ENCODE measurements at regions not wholly inside any gene's neighbourhood (a gene's known extent, or its start where the extent isn't known, plus 50 kb on each side); places are given as distances from the start of the nearest gene placed in this dataset.

DNA sequence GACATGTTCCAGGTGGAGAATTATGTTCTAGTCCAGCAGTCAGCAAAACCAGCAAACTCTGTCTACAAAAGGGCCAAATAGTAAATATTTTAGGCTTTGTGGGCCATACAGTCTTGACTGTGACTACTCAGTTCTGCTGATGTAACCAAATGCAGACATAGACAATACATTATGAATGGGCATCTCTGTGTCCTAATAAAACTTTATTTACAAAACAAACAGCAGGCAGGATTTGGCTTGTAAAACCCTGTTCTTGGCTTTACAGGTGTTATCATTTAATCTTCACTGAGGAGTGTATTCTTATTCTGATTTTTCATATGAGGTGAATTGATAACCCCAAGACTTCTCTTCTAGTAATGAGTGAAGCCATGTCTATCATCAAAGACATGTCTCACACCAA, 278.6 kb downstream of the DUSP6 start:
- H2BK5ac ChIP-seq (ENCODE audit: low read length): no peak overlapping the region
- no peak for DNase-seq (ENCODE audit: low spot score)
- H3K79me1 ChIP-seq (ENCODE audit: low read depth, low read length): no peaks in the 10 kb centered on the region
- H3K36me3 ChIP-seq (replicated peaks in 1 of 2; ENCODE audit: control insufficient read depth in 2 of 2, insufficient read depth in 2 of 2, low read length in 2 of 2): no peaks in the 10 kb centered on the region
- H3K27me3 ChIP-seq (ENCODE audit: control insufficient read depth in 3 of 3, insufficient read depth in 3 of 3, low read depth in 1 of 3, low read length in 3 of 3): no peaks in the 10 kb centered on the region
- H3K14ac ChIP-seq (ENCODE audit: low read length): no peak overlapping the region
- no peak overlapping the region for H3K18ac ChIP-seq (ENCODE audit: low read length)
- H3K27ac ChIP-seq (replicated peaks; ENCODE audit: low read length): no peak overlapping the region
- no peak overlapping the region for H2BK15ac ChIP-seq (ENCODE audit: low read length)
- no peak overlapping the region for H3K23ac ChIP-seq (ENCODE audit: low read depth, low read length, poor library complexity)
- H3K9me3 ChIP-seq (replicated peaks in 1 of 2; ENCODE audit: control insufficient read depth in 2 of 2, insufficient read depth in 1 of 2, low read depth in 1 of 2, low read length in 2 of 2): no peaks in the 10 kb centered on the region
- peaks cover 0 to 4% of the 10 kb centered on the region in 2 donors for H3K4me1 ChIP-seq (ENCODE audit: control insufficient read depth in 2 of 2, insufficient read depth in 1 of 2, low read depth in 1 of 2, low read length in 2 of 2)
- no peak overlapping the region for H3K9ac ChIP-seq (ENCODE audit: low read depth, low read length, poor library complexity)
- no peak overlapping the region for H2AK5ac ChIP-seq (ENCODE audit: low read depth, low read length)
- H4K8ac ChIP-seq (ENCODE audit: low read depth, low read length): no peak overlapping the region
- H2BK12ac ChIP-seq (ENCODE audit: low read length): no peak overlapping the region
- H3K4me3 ChIP-seq (ENCODE audit: low read length in 2 of 2): no peak overlapping the region
- no peak overlapping the region for H2BK120ac ChIP-seq (ENCODE audit: low read depth, low read length)
- no peak overlapping the region for H2AFZ ChIP-seq (ENCODE audit: low read length)
- H3K4ac ChIP-seq (ENCODE audit: low read length): no peak overlapping the region
- H3K4me2 ChIP-seq (ENCODE audit: insufficient read depth, low read length, poor library complexity, severe bottlenecking): no peak overlapping the region
- no peak overlapping the region for H4K91ac ChIP-seq (ENCODE audit: low read depth, low read length, poor library complexity)

DNA sequence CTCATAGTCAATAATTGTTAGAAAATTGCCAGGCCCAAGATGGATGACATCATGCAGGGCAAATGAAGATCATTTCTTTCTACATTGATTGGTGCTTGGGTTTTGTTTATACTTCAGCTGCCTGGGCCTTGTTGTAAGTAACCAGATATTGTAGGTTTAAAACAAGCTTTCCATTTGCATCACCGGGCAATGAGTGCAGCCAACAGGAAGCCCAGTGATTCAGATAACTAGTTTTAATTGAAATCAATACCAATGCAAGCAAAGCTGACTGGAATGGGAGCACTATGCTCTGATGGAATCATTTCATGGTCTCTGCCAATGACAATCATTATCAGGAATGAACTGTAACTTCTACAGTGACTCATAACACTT, 279.3 kb downstream of the DUSP6 start:
- H4K8ac ChIP-seq (ENCODE audit: low read depth, low read length): no peak overlapping the region
- H3K27me3 ChIP-seq (ENCODE audit: control insufficient read depth in 3 of 3, insufficient read depth in 3 of 3, low read depth in 1 of 3, low read length in 3 of 3): no peaks in the 10 kb centered on the region
- no peak overlapping the region for H3K27ac ChIP-seq (replicated peaks; ENCODE audit: low read length)
- H4K91ac ChIP-seq (ENCODE audit: low read depth, low read length, poor library complexity): no peak overlapping the region
- peak overlapping the region; percentile 30 for H2AFZ ChIP-seq (ENCODE audit: low read length)
- H3K36me3 ChIP-seq (replicated peaks in 1 of 2; ENCODE audit: control insufficient read depth in 2 of 2, insufficient read depth in 2 of 2, low read length in 2 of 2): no peaks in the 10 kb centered on the region
- no peak overlapping the region for H3K9ac ChIP-seq (ENCODE audit: low read depth, low read length, poor library complexity)
- no peak overlapping the region for H2AK5ac ChIP-seq (ENCODE audit: low read depth, low read length)
- H2BK120ac ChIP-seq (ENCODE audit: low read depth, low read length): no peak overlapping the region
- no peak overlapping the region for H3K4me2 ChIP-seq (ENCODE audit: insufficient read depth, low read length, poor library complexity, severe bottlenecking)
- no peaks in the 10 kb centered on the region for H3K9me3 ChIP-seq (replicated peaks in 1 of 2; ENCODE audit: control insufficient read depth in 2 of 2, insufficient read depth in 1 of 2, low read depth in 1 of 2, low read length in 2 of 2)
- no peak overlapping the region for H3K4ac ChIP-seq (ENCODE audit: low read length)
- H2BK12ac ChIP-seq (ENCODE audit: low read length): no peak overlapping the region
- no peaks in the 10 kb centered on the region for H3K79me1 ChIP-seq (ENCODE audit: low read depth, low read length)
- DNase-seq (ENCODE audit: low spot score): no peak
- no peak overlapping the region for H3K18ac ChIP-seq (ENCODE audit: low read length)
- WGBS, 2 donors (ENCODE audit: extremely low coverage in 2 of 2, insufficient read length in 2 of 2, insufficient replicate concordance in 1 of 2): no CpG with 5 or more reads among the region's 1 CpG
- H3K23ac ChIP-seq (ENCODE audit: low read depth, low read length, poor library complexity): no peak overlapping the region
- H3K4me3 ChIP-seq (ENCODE audit: low read length in 2 of 2): no peak overlapping the region
- H3K4me1 ChIP-seq (ENCODE audit: control insufficient read depth in 2 of 2, insufficient read depth in 1 of 2, low read depth in 1 of 2, low read length in 2 of 2): peaks cover 0 to 4% of the 10 kb centered on the region in 2 donors
- no peak overlapping the region for H2BK15ac ChIP-seq (ENCODE audit: low read length)
- no peak overlapping the region for H2BK5ac ChIP-seq (ENCODE audit: low read length)
- no peak overlapping the region for H3K14ac ChIP-seq (ENCODE audit: low read length)

DNA sequence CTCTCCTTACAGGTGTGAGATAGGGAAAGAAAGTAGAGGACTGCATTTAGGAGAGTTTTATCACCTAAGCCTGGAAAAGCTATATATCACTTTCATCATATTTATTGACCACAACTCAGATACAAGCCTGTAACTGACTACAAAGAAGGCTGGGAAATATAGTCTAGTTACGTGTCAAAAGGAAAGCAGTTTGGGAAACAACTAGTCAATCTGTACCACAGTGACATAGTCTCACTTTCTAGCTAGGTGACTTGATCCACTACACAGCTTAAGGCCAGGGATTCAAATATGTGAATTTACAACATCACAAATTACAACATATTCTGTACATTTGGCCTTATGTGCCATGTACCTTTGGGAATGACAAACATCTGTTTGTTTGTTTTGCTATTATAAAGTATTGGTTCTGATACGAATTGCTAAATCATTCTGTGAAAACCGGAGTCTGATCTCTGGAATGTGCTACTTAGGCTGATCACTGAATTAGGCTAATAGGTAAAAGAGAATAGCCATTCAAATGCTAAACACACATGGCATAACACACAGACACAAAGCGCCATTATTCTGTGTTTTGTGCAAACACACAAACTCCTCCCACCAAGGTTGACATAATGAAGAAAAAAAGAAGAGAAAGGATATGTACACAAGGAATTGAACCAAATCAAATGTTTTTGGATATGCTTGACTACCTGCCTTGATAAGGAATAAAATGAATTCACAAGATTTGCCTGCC, 279.8 kb downstream of the DUSP6 start:
- DNase-seq (ENCODE audit: low spot score): no peak
- Histone ChIP-seq H3K4me3 (ENCODE audit: low read length in 2 of 2) (no peak overlapping the region), H2BK12ac (ENCODE audit: low read length) (no peak overlapping the region), H3K4me2 (ENCODE audit: insufficient read depth, low read length, poor library complexity, severe bottlenecking) (no peak overlapping the region), H3K79me1 (ENCODE audit: low read depth, low read length) (no peaks in the 10 kb centered on the region), H3K36me3 (replicated peaks in 1 of 2; ENCODE audit: control insufficient read depth in 2 of 2, insufficient read depth in 2 of 2, low read length in 2 of 2) (no peaks in the 10 kb centered on the region), H4K91ac (ENCODE audit: low read depth, low read length, poor library complexity) (no peak overlapping the region), H3K4me1 (ENCODE audit: control insufficient read depth in 2 of 2, insufficient read depth in 1 of 2, low read depth in 1 of 2, low read length in 2 of 2) (peaks cover 0 to 4% of the 10 kb centered on the region in 2 donors), H3K27ac (replicated peaks; ENCODE audit: low read length) (no peak overlapping the region), H2BK5ac (ENCODE audit: low read length) (no peak overlapping the region), H2AFZ (ENCODE audit: low read length) (peak overlapping the region; percentile 30), H3K18ac (ENCODE audit: low read length) (no peak overlapping the region), H4K8ac (ENCODE audit: low read depth, low read length) (no peak overlapping the region), H3K23ac (ENCODE audit: low read depth, low read length, poor library complexity) (no peak overlapping the region), H3K9ac (ENCODE audit: low read depth, low read length, poor library complexity) (no peak overlapping the region), H2BK15ac (ENCODE audit: low read length) (no peak overlapping the region), H3K27me3 (ENCODE audit: control insufficient read depth in 3 of 3, insufficient read depth in 3 of 3, low read depth in 1 of 3, low read length in 3 of 3) (no peaks in the 10 kb centered on the region), H2BK120ac (ENCODE audit: low read depth, low read length) (no peak overlapping the region), H2AK5ac (ENCODE audit: low read depth, low read length) (no peak overlapping the region), H3K9me3 (replicated peaks in 1 of 2; ENCODE audit: control insufficient read depth in 2 of 2, insufficient read depth in 1 of 2, low read depth in 1 of 2, low read length in 2 of 2) (no peaks in the 10 kb centered on the region), H3K14ac (ENCODE audit: low read length) (no peak overlapping the region), H3K4ac (ENCODE audit: low read length) (no peak overlapping the region)
- WGBS, 2 donors (ENCODE audit: extremely low coverage in 2 of 2, insufficient read length in 2 of 2, insufficient replicate concordance in 1 of 2): no CpG with 5 or more reads among the region's 4 CpGs

DNA sequence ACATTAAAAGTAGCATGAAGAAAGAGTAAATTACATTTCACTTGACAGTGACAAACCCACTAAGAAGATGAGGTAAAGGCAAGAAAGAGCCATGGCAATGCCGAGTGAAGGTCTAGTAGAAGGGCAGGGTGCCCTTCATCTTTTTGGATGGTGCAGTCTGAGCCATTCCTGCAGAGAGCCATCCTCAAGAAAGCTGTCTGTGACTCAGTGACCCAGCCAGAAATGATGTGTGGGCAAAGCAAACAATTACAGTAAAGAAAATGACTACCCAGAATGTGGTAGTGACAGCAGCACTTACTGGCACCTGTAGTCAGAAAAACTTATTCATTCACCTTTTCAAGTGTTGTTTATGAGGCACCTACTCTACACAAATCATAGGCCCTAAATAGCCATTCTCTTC, 281.7 kb downstream of the DUSP6 start:
- no peak for DNase-seq (ENCODE audit: low spot score)
- Histone ChIP-seq H3K14ac (ENCODE audit: low read length) (no peak overlapping the region), H3K27me3 (ENCODE audit: control insufficient read depth in 3 of 3, insufficient read depth in 3 of 3, low read depth in 1 of 3, low read length in 3 of 3) (no peaks in the 10 kb centered on the region), H3K9me3 (replicated peaks in 1 of 2; ENCODE audit: control insufficient read depth in 2 of 2, insufficient read depth in 1 of 2, low read depth in 1 of 2, low read length in 2 of 2) (no peaks in the 10 kb centered on the region), H3K4me2 (ENCODE audit: insufficient read depth, low read length, poor library complexity, severe bottlenecking) (no peak overlapping the region), H3K9ac (ENCODE audit: low read depth, low read length, poor library complexity) (no peak overlapping the region), H3K23ac (ENCODE audit: low read depth, low read length, poor library complexity) (no peak overlapping the region), H4K91ac (ENCODE audit: low read depth, low read length, poor library complexity) (no peak overlapping the region), H2BK15ac (ENCODE audit: low read length) (no peak overlapping the region), H3K4ac (ENCODE audit: low read length) (no peak overlapping the region), H2BK12ac (ENCODE audit: low read length) (no peak overlapping the region), H2AFZ (ENCODE audit: low read length) (no peak overlapping the region), H3K27ac (replicated peaks; ENCODE audit: low read length) (no peak overlapping the region), H3K18ac (ENCODE audit: low read length) (no peak overlapping the region), H3K79me1 (ENCODE audit: low read depth, low read length) (no peaks in the 10 kb centered on the region), H3K4me1 (ENCODE audit: control insufficient read depth in 2 of 2, insufficient read depth in 1 of 2, low read depth in 1 of 2, low read length in 2 of 2) (peaks cover 0 to 4% of the 10 kb centered on the region in 2 donors), H4K8ac (ENCODE audit: low read depth, low read length) (no peak overlapping the region), H3K36me3 (replicated peaks in 1 of 2; ENCODE audit: control insufficient read depth in 2 of 2, insufficient read depth in 2 of 2, low read length in 2 of 2) (no peaks in the 10 kb centered on the region), H2AK5ac (ENCODE audit: low read depth, low read length) (no peak overlapping the region), H3K4me3 (ENCODE audit: low read length in 2 of 2) (no peak overlapping the region), H2BK5ac (ENCODE audit: low read length) (no peak overlapping the region), H2BK120ac (ENCODE audit: low read depth, low read length) (no peak overlapping the region)
- no CpG with 5 or more reads among the region's 1 CpG for WGBS, 2 donors (ENCODE audit: extremely low coverage in 2 of 2, insufficient read length in 2 of 2, insufficient replicate concordance in 1 of 2)

Measured in neuronal stem cell (in vitro differentiated cells).